AG04449 (cell line): ENCODE measurements at regions not wholly inside any gene's neighbourhood (a gene's known extent, or its start where the extent isn't known, plus 50 kb on each side); places are given as distances from the start of the nearest gene placed in this dataset.

Source experiments
- CTCF ChIA-PET: fragments of 350-600 bp; formaldehyde crosslinking; extraction: SDS; loops from one replicate; lab custom pipeline; 2021; ENCODE audit warnings: antibody characterized with exemption; lab: Yijun Ruan, JAX
- POLR2A ChIA-PET: fragments of 400-600, 350-600 bp; formaldehyde crosslinking; extraction: SDS; loops from one replicate; lab custom pipeline; 2020; ENCODE audit warnings: antibody characterized with exemption, inconsistent platforms; lab: Yijun Ruan, JAX
- DNase-seq: peaks from one replicate; pipeline ENCODE4 v3.0.0-alpha.2; 2010; ENCODE audit warnings: low read depth, low spot score
- H3K4me3 ChIP-seq: 2 replicates; pipeline ENCODE4 v1.5.1; 2011; ENCODE audit warnings: low read depth, mild to moderate bottlenecking, control low read depth, low read length
- CTCF ChIP-seq: IDR thresholded peaks from one replicate; pipeline ENCODE4 v1.5.1; 2011; ENCODE audit warnings: mild to moderate bottlenecking, moderate library complexity, low read length, control low read depth, inconsistent platforms; ENCODE audit not compliant: insufficient read depth; ENCODE audit errors: missing control alignments

DNA sequence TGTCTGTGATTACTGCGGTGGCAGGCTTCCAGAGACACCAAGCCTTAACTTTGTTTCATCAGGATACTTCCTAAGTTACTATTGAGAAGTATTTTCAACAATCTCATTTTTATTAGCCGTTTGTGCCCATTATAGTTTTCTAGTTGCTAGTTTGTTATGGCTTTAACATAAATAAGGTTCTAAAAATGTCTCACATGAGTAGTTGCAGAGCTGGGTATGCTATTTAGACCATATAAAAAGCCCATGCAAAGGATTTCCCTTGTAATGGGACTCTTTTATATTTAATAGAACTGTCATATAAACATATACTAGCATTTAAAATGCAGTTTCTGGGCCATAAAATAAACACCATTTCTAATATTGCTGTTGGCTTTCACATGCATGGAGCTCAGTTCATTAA lies 205.3 kb upstream of the TCF21 start:
- no peak for TF ChIP-seq CTCF
- CTCF ChIA-PET = interaction anchor here (1.6 kb wide), 1 partner anchor 52 kb away, joined by 3 read pairs; no protein-coding TSS in a partner anchor
- POLR2A ChIA-PET = interaction anchor here (0.6 kb wide), 1 partner anchor 9 kb away, joined by 3 read pairs; no protein-coding TSS in a partner anchor
- no peak overlapping the region for H3K4me3 ChIP-seq
- DNase-seq = no peak

GRCh38 chr6:133688705-133689492 lies 200.0 kb upstream of the TCF21 start:
- no peak for DNase-seq
- H3K4me3 ChIP-seq = no peak overlapping the region
- ChIA-PET CTCF (interaction anchor here (0.8 to 0.9 kb wide), 2 partner anchors 9 to 226 kb away, joined by 3 read pairs; no protein-coding TSS in a partner anchor), POLR2A (no interaction called here)
- TF ChIP-seq CTCF = no peak

DNA sequence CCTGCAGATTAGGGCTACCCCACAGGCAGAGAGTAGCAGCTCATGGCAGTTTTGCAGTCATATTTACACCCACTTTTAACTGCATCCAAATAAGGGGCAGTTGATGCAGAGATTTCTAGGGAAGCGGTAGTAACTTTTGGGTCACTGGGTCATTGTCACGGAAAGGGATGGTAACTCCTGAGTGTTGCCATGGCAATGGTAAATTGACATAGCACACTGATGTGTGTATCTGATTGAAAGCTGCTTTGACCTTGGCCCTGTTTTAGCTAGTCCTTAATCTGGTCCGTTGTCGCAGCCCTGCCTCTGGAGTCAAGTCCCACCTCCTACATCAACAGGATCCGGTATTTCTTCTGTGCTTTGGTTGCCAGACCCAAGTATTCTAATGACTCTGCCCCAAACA lies 199.1 kb upstream of the TCF21 start:
- POLR2A ChIA-PET = no interaction called here
- CTCF ChIA-PET = no interaction called here
- H3K4me3 ChIP-seq = no peak overlapping the region
- no peak for DNase-seq
- TF ChIP-seq CTCF = no peak

DNA sequence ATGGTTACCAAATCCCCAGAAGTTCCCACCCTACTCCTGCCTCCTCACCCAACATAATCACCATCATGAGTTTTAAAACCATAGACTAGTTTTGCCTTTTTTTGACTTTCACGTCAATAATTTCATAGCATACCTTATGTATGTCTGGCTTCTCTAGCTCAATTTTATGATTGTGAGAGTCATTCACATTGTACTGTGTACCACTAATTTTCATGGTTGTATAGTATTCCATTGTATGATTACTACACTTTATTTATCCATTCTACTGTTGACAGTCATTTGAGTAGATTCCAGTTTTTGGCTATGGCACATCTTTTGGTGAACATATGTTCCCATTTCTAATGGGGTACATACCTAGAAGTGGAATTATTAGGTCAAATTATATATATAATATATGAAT lies 195.3 kb upstream of the TCF21 start:
- POLR2A ChIA-PET = no interaction called here
- CTCF ChIA-PET = interaction anchor here (1.0 kb wide), 1 partner anchor 125 kb away, joined by 3 read pairs; no protein-coding TSS in a partner anchor
- TF ChIP-seq CTCF = no peak
- DNase-seq = no peak
- H3K4me3 ChIP-seq = no peak overlapping the region

DNA sequence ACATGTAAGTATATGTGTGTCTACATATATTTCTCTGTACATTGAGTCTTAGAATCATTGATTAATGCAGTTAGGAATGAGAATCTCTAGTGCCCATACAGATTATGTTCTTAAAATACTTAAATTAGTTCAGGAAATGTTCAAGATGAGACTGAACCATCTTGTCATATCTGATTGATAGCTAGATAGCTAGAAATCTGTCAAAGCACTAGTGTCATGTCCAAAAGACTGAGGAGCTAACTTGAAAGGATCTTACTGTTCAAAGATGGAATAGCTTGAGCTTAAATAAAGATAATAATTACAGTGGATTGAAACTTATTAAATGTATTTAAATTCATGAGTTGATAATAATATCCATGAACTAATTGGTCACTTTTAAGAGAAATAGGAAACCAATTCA lies 191.7 kb upstream of the TCF21 start:
- H3K4me3 ChIP-seq = no peak overlapping the region
- no peak for DNase-seq
- TF ChIP-seq CTCF = no peak
- ChIA-PET CTCF (interaction anchor here (0.8 to 1.2 kb wide), 2 partner anchors 8 to 141 kb away, joined by 3 read pairs; no protein-coding TSS in a partner anchor), POLR2A (no interaction called here)

DNA sequence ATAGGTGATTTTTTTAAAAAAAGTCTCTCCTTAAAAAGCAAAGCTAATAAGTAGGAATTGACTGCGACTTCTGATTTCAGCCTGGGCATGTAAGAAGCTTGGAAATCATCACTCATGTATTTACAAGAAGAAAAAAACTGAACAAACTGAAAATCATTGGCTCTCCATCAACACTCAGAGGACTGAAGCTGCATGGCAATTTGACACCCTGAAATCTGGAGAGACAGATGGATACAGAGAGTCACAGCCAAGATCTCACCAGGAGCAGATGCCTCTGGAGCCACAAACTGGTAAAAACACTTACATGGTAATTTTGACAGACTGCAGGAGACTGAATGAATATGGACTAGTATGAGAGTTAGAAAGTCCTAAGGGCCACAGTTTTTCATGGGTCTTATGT lies 191.2 kb upstream of the TCF21 start:
- ChIA-PET POLR2A (no interaction called here), CTCF (interaction anchor here (0.8 to 1.2 kb wide), 2 partner anchors 9 to 140 kb away, joined by 3 read pairs; no protein-coding TSS in a partner anchor)
- DNase-seq = no peak
- no peak for TF ChIP-seq CTCF
- no peak overlapping the region for H3K4me3 ChIP-seq
